Stimulated activated CD4-positive, alpha-beta T cell treated with anti-CD3 and anti-CD28 coated beads, Interleukin-2, amount 100 ng/mL, for 4 hours (primary cell): ENCODE measurements at regions not wholly inside any gene's neighbourhood (a gene's known extent, or its start where the extent isn't known, plus 50 kb on each side); places are given as distances from the start of the nearest gene placed in this dataset.
"Not testable (repeated sequence)": the region's sequence is repeated elsewhere in the genome, so short reads cannot be mapped to it uniquely, and the experiment has no call there.

Experiments used
- DNase-seq: peaks from one replicate; pipeline ENCODE4 v3.0.0-alpha.2; 2020; ENCODE audit warnings: low read depth

- no peak for DNase-seq
Measured at GRCh38 chr22:26769663-26770062, 112.3 kb downstream of the MIAT start.

DNA sequence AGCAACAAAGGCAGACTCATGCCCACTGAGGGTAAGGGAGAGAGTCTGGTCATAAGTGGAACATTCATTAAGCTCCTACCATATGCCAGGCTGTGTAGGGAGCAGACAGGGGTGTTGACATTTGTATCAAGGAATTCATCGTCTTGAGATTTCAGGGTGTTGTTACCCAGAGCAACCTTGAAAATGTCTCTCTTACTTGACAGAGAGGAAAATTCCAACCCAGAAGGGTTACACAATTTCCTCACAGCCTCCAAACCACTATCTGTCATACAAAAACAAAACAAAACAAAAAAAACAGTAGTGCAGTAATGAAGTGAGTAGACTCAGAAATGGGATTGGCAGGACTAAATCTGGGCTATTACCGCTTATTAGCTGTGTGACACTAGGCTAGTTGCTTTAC is 113.2 kb downstream of the MIAT start:
- DNase-seq, result no peak

- not testable (repeated sequence) for DNase-seq
Measured at GRCh38 chr22:26773054-26773453, 115.7 kb downstream of the MIAT start.

DNA sequence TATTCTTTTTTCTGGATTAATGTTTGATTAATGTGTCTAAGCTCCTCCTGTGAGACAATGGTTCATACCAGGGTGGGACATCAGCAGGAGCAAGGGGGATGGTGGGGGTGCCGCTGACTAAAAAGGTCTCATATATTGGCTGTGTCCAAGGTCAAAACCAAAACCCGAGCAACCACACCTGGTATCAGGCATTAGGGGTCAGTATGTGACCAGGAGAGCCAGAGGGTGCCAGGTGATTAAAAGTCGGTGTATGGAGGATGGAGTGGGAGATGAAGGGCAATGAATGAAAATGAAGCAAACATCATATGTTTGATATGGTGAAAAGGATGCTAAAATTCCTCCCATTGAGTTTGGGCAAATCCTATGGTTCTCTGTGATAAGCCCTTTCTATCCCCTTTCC is 118.0 kb downstream of the MIAT start:
- no peak for DNase-seq

GRCh38 chr22:26777156-26777801 is 119.9 kb downstream of the MIAT start:
- no peak for DNase-seq

- DNase-seq, result no peak
Measured at GRCh38 chr22:26778372-26778771, 121.0 kb downstream of the MIAT start.

DNA sequence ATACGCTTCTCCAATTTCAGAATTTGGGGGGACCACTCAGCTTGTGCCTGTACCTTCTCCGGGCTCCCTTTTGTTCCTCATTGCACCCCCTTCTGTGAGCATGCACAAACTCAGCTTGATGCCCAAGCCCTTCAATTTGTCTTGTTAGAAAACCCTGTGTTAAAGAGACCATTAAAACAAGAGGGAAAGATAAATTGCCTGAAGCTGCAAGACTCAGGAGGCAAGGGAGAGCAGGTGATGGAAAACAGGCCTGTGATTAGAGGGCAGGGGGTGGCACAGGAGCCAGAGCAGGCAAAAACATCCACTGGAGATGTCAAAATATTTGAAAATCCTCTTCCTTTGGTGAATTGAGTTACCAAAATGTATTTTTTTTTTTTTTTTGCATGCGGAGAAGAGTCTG is 121.7 kb downstream of the MIAT start:
- DNase-seq, result no peak

DNA sequence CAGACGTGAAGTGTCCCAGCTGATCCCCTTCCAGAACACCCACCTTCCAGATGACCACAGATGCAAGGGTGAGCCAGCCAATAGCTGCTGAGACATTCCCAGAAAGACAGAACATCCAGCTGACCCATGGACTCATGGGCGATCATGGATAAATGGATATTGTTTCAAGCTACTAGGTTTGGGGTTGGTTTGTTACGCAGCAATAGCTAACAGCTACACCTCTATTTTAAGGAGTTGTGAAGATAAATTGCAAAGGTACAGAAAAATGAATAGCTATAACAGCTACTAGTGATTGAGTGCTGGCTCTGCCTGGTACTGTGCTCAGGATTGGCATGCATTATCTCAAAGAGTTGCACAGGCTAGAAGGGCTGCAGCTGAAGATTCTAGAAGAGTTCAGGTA is 122.5 kb downstream of the MIAT start:
- DNase-seq, result no peak

DNA sequence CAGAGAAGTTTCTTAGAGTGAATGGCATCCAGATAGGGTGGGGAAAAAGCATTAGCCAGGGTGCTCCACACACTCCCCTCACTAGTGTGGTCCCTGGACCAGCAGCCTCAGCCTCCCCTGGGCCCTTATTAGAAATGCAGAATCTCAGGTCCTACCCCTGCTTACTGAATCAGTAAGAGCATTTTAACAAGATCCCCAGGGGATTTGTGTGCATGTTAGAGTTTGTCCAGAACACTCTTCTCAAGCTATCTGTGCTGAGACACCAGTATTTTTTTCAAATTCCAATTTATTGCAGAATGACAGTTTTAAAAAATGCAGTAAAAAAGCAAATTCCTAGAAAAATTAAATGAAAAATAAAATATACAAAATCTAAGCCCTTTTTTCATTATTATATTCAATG is 123.1 kb downstream of the MIAT start:
- no peak for DNase-seq

- no peak for DNase-seq
Measured at GRCh38 chr22:26781062-26781461, 123.7 kb downstream of the MIAT start.

DNA sequence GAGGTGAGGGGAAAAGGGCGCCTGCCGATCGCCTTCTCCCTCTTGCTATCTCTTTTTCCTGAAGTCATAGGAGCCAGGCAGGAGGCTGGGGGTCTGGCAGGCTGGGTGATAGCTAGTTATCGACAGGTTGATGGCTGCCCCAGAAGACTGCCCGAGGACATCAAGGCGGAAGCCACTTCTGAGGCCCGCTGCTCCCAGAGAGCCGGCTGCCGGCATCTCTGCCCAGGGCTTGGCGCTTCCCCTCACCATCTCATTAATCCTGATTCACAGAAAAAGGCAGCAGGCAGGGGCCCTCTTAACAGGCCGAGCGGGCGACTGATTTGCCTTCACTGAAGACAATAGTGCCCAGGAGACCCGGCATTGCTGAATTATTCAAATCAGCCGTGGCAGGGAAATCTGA is 124.2 kb downstream of the MIAT start:
- DNase-seq, result no peak

GRCh38 chr22:26783885-26784284 is 126.5 kb downstream of the MIAT start:
- DNase-seq, result no peak

GRCh38 chr22:26784772-26785171 is 127.4 kb downstream of the MIAT start:
- no peak for DNase-seq

GRCh38 chr22:26785932-26786331 is 128.5 kb downstream of the MIAT start:
- no peak for DNase-seq

DNA sequence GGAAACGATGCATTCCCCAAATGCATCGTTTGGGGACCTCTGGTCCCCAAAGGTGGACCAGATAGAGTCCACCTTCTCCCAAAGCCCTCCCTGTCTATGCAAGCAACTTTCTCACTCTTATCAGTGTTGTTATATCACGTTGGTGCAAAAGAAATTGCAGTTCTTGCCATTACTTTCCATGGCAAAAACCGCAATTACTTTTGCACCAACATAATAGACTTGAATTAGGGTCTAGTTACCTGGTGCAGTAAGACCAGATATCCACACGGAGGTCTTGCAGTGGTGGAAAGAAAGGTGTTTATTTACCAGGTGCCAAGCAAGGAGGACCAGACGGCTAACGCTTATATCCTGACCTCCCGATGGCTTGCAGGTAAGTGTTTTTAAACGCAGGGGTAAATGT is 129.0 kb downstream of the MIAT start:
- no peak for DNase-seq

DNA sequence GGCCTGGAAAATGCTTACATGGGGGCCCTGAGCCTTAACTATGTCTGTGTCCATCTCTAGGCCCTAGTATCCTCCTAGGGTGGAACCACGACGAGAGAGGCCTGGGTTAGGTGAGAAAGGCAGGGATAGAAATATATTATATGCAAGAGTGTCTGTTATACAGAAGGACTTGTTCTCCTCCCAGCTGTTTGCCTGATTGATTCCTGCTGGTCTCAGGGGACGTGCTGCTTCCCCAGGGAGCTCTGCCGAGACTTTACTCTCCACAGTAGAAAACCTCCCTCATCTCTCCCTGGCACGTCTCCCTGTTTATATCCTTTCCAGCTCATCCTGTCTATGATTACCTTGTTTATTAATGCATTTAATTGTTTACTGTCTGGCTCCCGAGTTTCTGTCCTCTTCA is 132.6 kb downstream of the MIAT start:
- no peak for DNase-seq

DNA sequence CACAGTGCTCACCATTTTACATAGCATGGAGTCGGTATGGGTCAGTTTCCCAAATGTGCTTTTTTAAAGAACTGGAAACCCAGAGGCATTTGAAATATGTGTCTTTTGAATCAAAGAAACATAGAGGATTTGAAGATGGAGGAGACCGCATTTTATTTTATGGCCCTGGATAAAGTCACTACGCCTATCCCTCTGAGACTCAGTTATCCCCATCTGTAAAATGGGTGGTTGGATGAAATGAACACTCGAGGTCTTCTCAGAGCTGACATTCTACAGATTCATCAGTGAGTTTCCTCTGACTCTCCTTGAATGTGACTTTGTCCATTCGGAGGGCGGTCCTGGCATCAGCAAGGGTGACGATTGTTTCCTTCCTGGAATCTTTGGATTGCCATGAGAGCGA is 135.1 kb downstream of the MIAT start:
- no peak for DNase-seq

DNA sequence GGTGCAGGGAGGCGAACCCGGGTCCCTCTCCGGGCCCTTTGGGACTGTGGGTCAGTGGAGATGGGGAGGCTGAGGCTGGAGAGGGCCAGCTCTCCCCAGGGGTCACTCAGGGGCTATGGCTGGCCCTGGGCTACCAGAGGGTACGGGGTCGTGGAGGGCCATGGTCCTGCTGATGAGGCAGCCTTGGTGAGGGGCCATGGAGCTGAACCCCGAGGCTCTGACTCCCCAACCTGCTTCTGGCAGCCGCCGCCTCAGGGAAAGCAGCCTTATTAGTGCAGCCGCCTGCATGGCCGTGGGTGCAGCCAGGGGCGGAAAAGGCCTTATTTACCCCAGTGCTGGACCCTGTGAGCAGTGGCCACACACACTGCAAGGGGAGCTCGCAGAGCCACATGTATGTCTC is 139.4 kb downstream of the MIAT start:
- no peak for DNase-seq

DNA sequence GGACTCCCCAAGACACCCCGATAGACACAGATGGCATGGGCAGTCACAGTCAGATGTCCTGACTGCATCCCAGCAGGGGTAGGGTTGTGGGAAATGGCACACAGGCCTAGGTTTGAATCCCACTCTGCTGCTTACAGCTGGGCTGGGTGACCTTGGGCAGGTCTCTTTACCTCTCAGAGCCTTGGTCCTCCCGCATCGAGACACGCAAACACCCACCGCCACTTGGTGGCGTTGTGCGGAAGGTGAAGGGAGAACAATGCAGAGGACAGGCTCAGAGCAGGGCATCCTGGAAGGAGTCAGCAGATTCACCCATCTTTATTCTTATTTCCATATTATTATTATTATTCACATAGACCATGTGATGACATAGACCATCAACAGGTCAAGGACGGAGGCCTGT is 140.5 kb downstream of the MIAT start:
- DNase-seq, result no peak

DNA sequence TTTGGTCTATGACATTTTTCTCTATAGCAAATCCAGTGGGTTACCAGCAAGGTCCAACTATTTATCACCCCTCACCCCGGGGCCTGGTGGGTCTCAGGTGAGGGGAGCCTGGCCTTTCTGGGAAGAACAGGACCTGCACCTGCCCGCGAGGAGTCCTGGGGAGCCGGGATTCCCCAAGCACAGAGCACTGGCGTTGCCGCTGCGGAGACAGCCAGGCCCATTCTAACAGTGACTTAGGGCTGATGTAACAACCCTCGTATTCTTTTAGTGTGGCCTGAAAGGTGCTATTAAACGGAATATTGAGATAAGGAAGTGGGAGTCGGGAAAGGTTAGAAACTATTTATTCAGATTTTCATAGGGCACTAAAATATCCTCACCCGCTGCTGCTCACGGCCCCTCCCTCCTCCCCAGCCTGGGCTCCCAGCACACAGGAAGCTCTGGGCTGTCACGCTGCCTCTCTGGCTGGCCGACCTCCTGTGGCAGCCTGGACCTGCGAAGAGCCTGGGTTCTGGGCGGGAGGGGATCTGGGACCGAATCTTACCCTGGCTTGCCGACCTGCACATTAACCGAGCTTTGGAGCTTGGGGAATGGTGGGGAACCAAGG is 141.2 kb downstream of the MIAT start:
- DNase-seq, result no peak

DNA sequence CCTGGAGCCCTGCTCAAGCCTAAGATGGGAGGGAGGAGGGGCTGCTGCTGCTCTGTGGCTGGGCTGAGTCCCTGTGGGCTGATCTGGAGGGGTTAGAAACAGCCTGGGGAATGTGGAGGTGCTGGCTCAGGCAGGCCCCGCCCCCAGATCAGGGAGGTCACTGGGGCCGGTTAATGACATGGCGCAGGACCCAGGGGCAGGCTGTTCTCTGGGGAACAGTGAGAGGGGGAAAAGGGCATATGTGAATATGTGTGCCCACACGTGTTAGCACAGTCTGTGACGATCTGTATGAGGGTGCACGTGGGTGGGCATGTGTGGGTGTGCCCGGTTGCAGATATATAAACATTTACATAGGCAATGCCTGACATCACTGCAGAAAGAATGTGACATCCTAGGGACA is 143.5 kb downstream of the MIAT start:
- DNase-seq, result no peak

- no peak for DNase-seq
Measured at GRCh38 chr22:26801449-26801848, 144.1 kb downstream of the MIAT start.

DNA sequence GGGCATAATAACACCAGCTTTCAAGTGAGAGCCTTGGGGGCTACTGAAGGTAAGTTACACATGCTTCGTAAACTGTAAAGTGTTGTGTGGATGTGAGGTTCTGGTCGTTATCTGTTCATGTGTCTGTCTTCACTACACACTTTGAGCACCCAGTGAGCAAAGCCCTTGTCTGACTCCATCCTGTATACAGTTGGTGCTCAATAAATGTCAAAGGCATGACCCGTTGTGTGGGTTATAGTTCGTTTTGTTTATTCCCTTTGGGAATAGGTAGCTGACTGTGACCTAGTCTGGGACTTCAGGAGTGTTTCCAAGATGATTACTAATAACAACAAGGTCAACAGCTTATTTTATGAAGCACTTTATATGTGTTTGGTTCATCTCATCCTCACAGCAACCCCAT is 146.9 kb downstream of the MIAT start:
- no peak for DNase-seq

DNA sequence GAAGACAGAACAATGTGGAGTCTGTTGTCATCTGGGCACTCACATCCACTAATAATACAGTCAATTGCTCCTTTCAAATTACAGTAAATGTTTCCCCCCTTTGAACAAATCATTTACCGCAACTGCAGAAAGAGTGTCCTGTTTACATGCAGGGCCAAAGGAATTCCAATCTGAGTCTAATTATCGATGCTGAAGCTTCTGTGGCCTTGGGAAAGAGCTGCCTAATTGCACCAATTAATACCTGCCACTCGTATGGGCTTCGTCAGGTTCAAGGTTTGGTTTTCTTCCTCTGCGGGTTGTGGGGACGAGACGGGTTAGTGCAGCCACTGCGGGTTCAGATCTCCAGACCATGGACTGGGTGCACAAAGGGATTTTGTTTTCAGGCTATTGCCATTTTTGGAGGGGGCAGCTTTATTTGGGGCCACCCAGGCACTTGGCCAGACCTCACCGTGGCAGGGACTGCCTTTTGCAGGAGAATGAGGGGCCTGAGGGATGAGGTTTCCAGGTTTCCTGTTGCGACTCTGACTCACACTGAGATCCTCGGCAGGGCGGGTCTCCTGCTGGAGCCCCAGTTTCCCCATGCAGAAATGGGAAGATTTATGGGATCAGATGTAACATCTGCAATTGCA is 147.6 kb downstream of the MIAT start:
- DNase-seq, result no peak
